HEK293T (cell line): ENCODE measurements at regions not wholly inside any gene's neighbourhood (a gene's known extent, or its start where the extent isn't known, plus 50 kb on each side); places are given as distances from the start of the nearest gene placed in this dataset.

ENCODE experiments used
- FOXK2 ChIP-seq: fragments of 450-650 bp; IDR thresholded peaks from 2 replicates; pipeline ENCODE4 v1.6.1; 2016; ENCODE audit warnings: mild to moderate bottlenecking
- NFRKB ChIP-seq: fragments of 450-650 bp; IDR thresholded peaks from 2 replicates; pipeline ENCODE4 v1.6.1; 2016; ENCODE audit warnings: mild to moderate bottlenecking, moderate library complexity
- SP1 ChIP-seq: fragments of 450-650 bp; IDR thresholded peaks from 2 replicates; pipeline ENCODE4 v1.6.1; 2017
- ZNF384 ChIP-seq: fragments of 450-650 bp; IDR thresholded peaks from 2 replicates; pipeline ENCODE4 v1.6.1; 2016

GRCh38 chr2:42895791-42896135 is 103.4 kb upstream of the HAAO start:
- TF ChIP-seq ZNF384 (no peak), SP1 (no peak), NFRKB (no peak), FOXK2 (no peak)
